H1 (cell line): ENCODE measurements at regions not wholly inside any gene's neighbourhood (a gene's known extent, or its start where the extent isn't known, plus 50 kb on each side); places are given as distances from the start of the nearest gene placed in this dataset.

Source experiments
- CBX8 ChIP-seq: fragments of 300-800, 300-1000 bp; sonication (generic); IDR thresholded peaks from 2 replicates; pipeline ENCODE4 v1.7.1; 2016; ENCODE audit warnings: low read depth, low read length, borderline replicate concordance
- CHD1 ChIP-seq: IDR thresholded peaks from 2 replicates; pipeline ENCODE4 v1.6.1; 2012; ENCODE audit warnings: low read depth, low read length, improper control_type of control experiment
- CHD7 ChIP-seq: fragments of 300-600 bp; sonication (generic); IDR thresholded peaks from 2 replicates; pipeline ENCODE4 v1.7.1; 2012; ENCODE audit warnings: low read length, moderate library complexity, mild to moderate bottlenecking, inconsistent platforms; ENCODE audit not compliant: insufficient replicate concordance
- HDAC6 ChIP-seq: IDR thresholded peaks from one replicate; pipeline ENCODE4 v1.7.1; 2012; ENCODE audit warnings: low read depth, mild to moderate bottlenecking, inconsistent platforms, low read length, moderate library complexity
- KDM1A ChIP-seq: fragments of 200-600, 300-600 bp; sonication (generic); IDR thresholded peaks from 2 replicates; pipeline ENCODE4 v1.7.1; 2016; ENCODE audit warnings: mild to moderate bottlenecking, low read length, borderline replicate concordance
- SRF ChIP-seq: IDR thresholded peaks from 2 replicates; pipeline ENCODE4 v1.6.1; 2011; ENCODE audit warnings: mild to moderate bottlenecking, low read depth, low read length, moderate library complexity
- SUZ12 ChIP-seq: fragments of 200-600 bp; sonication (generic); IDR thresholded peaks from 2 replicates; pipeline ENCODE4 v1.6.1; 2012; ENCODE audit warnings: mild to moderate bottlenecking, inconsistent platforms, low read length, moderate library complexity, mixed read lengths
- ZNF274 ChIP-seq: IDR thresholded peaks from 2 replicates; pipeline ENCODE4 v1.7.0; 2012; ENCODE audit warnings: low read length, borderline replicate concordance; ENCODE audit errors: extremely low read depth

- no peak for TF ChIP-seq CHD7
- no peak for TF ChIP-seq CHD1
- no peak for TF ChIP-seq SRF
- no peak for TF ChIP-seq HDAC6
- no peak for TF ChIP-seq CBX8
- TF ChIP-seq SUZ12: no peak
- no peak for TF ChIP-seq ZNF274
- TF ChIP-seq KDM1A: no peak
Observed at GRCh38 chr12:77594366-77594765, 236.3 kb upstream of the NAV3 start (continued).
